Stomach (tissue), 4 donors: ENCODE measurements at regions not wholly inside any gene's neighbourhood (a gene's known extent, or its start where the extent isn't known, plus 50 kb on each side); places are given as distances from the start of the nearest gene placed in this dataset.

ENCODE experiments used
- POLR2A ChIP-seq, 4 donors: fragments of 450-650 bp; IDR thresholded peaks; one replicate each; pipeline ENCODE4 v1.6.1; 2016; ENCODE audit warnings: antibody characterized with exemption in 4 of 4, control low read depth in 2 of 4, mild to moderate bottlenecking in 1 of 4, moderate library complexity in 1 of 4
- TF ChIP-seq, protein P1 (sequence below), 7 experiments: fragments of 450-650 bp in 4 of 7; fragments of 200-600 bp in 3 of 7; sonication (generic) in 3 of 7; IDR thresholded peaks; one replicate each; pipeline ENCODE4 v1.5.1; 2016 to 2019; ENCODE audit warnings: antibody characterized with exemption in 7 of 7, control low read depth in 2 of 7, mild to moderate bottlenecking in 1 of 7

DNA sequence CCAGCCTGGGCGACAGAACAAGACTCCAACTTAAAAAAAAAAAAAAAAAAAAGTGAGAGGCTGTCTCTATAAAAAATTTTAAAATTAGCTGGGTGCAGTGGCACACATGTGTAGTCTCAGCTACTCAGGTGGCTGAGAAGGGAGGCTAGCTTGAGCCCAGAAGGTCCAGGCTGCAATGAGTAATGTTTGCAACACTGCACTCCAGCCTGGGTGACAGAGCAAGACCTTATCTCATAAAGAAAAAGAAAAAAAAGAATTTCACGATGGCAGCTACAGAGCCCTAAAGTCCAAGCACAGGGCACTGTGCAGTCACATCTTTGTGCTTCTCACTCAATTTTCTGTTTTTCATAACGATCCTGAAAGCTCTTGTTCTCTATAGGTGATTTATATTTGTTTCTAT lies 209.5 kb upstream of the KCTD7 start:
- TF ChIP-seq, protein P1, sequence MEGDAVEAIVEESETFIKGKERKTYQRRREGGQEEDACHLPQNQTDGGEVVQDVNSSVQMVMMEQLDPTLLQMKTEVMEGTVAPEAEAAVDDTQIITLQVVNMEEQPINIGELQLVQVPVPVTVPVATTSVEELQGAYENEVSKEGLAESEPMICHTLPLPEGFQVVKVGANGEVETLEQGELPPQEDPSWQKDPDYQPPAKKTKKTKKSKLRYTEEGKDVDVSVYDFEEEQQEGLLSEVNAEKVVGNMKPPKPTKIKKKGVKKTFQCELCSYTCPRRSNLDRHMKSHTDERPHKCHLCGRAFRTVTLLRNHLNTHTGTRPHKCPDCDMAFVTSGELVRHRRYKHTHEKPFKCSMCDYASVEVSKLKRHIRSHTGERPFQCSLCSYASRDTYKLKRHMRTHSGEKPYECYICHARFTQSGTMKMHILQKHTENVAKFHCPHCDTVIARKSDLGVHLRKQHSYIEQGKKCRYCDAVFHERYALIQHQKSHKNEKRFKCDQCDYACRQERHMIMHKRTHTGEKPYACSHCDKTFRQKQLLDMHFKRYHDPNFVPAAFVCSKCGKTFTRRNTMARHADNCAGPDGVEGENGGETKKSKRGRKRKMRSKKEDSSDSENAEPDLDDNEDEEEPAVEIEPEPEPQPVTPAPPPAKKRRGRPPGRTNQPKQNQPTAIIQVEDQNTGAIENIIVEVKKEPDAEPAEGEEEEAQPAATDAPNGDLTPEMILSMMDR (IDR thresholded peaks at IDR 0.05) = no peak
- TF ChIP-seq POLR2A (IDR thresholded peaks at IDR 0.05) = no peak
